ENCODE measurements at regions not wholly inside any gene's neighbourhood (a gene's known extent, or its start where the extent isn't known, plus 50 kb on each side); places are given as distances from the start of the nearest gene placed in this dataset.
"Not testable (repeated sequence)": the region's sequence is repeated elsewhere in the genome, so short reads cannot be mapped to it uniquely, and the experiment has no call there.

DNA sequence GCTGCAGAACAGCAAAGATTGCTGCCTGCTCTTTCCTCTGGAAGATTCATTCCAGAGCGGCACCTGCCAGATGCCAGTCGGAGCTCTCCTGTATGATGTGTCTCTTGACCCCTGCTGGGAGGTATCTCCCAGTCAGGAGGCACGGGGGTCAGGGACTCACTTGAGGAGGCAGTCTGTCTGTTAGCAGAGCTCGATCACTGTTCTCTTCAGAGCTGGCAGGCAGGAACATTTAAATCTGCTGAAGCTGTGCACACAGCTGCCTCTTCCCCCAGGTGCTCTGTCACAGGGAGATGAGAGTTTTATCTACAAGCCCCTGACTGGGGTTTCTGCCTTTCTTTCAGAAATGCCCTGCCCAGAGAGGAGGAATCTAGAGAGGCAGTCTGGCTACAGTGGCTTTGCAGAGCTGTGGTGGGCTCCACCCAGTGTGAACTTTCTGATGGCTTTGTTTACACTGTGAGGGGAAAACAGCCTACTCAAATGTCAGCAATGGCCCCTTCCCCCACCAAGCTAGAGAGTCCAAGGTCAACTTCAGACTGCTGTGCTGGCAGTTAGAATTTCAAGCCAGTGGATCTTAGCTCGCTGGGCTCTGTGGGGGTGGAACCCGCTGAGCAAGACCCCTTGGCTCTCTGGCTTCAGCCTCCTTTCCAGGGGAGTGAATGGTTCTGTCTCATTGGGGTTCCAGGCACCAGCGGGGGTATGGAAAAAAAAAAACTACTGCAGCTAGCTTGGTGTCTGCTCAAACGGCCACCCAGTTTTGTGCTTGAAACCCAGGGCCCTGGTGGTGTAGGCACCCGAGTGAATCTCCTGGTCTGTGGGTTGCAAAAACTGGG is 242.7 kb upstream of the FAM78B start:
- TF ChIP-seq EZH2 (IDR thresholded peaks at IDR 0.05; ENCODE audit: insufficient read depth, poor library complexity, severe bottlenecking); EZH2phosphoT487 (IDR thresholded peaks at IDR 0.05; ENCODE audit: insufficient read depth, low read depth): not testable (repeated sequence)

Measured in GM23248 (cell line).